ENCODE measurements at regions not wholly inside any gene's neighbourhood (a gene's known extent, or its start where the extent isn't known, plus 50 kb on each side); places are given as distances from the start of the nearest gene placed in this dataset.

- TF ChIP-seq, protein P1, sequence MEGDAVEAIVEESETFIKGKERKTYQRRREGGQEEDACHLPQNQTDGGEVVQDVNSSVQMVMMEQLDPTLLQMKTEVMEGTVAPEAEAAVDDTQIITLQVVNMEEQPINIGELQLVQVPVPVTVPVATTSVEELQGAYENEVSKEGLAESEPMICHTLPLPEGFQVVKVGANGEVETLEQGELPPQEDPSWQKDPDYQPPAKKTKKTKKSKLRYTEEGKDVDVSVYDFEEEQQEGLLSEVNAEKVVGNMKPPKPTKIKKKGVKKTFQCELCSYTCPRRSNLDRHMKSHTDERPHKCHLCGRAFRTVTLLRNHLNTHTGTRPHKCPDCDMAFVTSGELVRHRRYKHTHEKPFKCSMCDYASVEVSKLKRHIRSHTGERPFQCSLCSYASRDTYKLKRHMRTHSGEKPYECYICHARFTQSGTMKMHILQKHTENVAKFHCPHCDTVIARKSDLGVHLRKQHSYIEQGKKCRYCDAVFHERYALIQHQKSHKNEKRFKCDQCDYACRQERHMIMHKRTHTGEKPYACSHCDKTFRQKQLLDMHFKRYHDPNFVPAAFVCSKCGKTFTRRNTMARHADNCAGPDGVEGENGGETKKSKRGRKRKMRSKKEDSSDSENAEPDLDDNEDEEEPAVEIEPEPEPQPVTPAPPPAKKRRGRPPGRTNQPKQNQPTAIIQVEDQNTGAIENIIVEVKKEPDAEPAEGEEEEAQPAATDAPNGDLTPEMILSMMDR (IDR thresholded peaks at IDR 0.05; ENCODE audit: low read depth, low read length) = no peak
- TF ChIP-seq POLR2A (IDR thresholded peaks at IDR 0.05; ENCODE audit: extremely low read depth, insufficient read length) = no peak
- TF ChIP-seq, protein P2, sequence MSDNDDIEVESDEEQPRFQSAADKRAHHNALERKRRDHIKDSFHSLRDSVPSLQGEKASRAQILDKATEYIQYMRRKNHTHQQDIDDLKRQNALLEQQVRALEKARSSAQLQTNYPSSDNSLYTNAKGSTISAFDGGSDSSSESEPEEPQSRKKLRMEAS (IDR thresholded peaks at IDR 0.05; ENCODE audit: low read depth, low read length) = no peak
- TF ChIP-seq MYC (IDR thresholded peaks at IDR 0.05; ENCODE audit: low read depth, low read length) = no peak
Measured at GRCh38 chr1:29832936-29833335, 596.6 kb downstream of the PTPRU start.

All from NB4 (cell line).